NCI-H1436 (cell line): ENCODE measurements at regions not wholly inside any gene's neighbourhood (a gene's known extent, or its start where the extent isn't known, plus 50 kb on each side); places are given as distances from the start of the nearest gene placed in this dataset.

Experiments used
- DNase-seq: peaks from one replicate; lab custom pipeline; 2025; lab: John Stamatoyannopoulos, UW

- peak; percentile 31 for DNase-seq
These were observed 174.3 kb upstream of the DUSP10 start for GRCh38 chr1:221916176-221916575.

GRCh38 chr1:221915764-221916163 lies 173.9 kb upstream of the DUSP10 start:
- no peak for DNase-seq

GRCh38 chr1:221913351-221913892 lies 171.5 kb upstream of the DUSP10 start:
- no peak for DNase-seq

GRCh38 chr1:221912230-221912629 lies 170.3 kb upstream of the DUSP10 start:
- DNase-seq = no peak

- no peak for DNase-seq
These were observed 169.8 kb upstream of the DUSP10 start for GRCh38 chr1:221911714-221912113.

- DNase-seq = no peak
These were observed 168.3 kb upstream of the DUSP10 start for GRCh38 chr1:221910222-221910621.

GRCh38 chr1:221908573-221908972 lies 166.7 kb upstream of the DUSP10 start:
- DNase-seq = peak; percentile 88

GRCh38 chr1:221907166-221907932 lies 165.5 kb upstream of the DUSP10 start:
- DNase-seq = peak; percentile 50

GRCh38 chr1:221905802-221906201 lies 163.9 kb upstream of the DUSP10 start:
- no peak for DNase-seq

GRCh38 chr1:221904319-221904718 lies 162.4 kb upstream of the DUSP10 start:
- no peak for DNase-seq

GRCh38 chr1:221903594-221903993 lies 161.7 kb upstream of the DUSP10 start:
- DNase-seq = no peak

GRCh38 chr1:221902961-221903360 lies 161.1 kb upstream of the DUSP10 start:
- no peak for DNase-seq

- no peak for DNase-seq
These were observed 158.8 kb upstream of the DUSP10 start for GRCh38 chr1:221900678-221901077.

GRCh38 chr1:221897321-221897721 lies 155.4 kb upstream of the DUSP10 start:
- DNase-seq = no peak

GRCh38 chr1:221892301-221892830 lies 150.5 kb upstream of the DUSP10 start:
- DNase-seq = no peak

GRCh38 chr1:221891708-221892107 lies 149.8 kb upstream of the DUSP10 start:
- DNase-seq = no peak

- no peak for DNase-seq
These were observed 146.9 kb upstream of the DUSP10 start for GRCh38 chr1:221888801-221889200.

- no peak for DNase-seq
These were observed 146.3 kb upstream of the DUSP10 start for GRCh38 chr1:221888218-221888617.

- no peak for DNase-seq
These were observed 145.9 kb upstream of the DUSP10 start for GRCh38 chr1:221887758-221888157.

GRCh38 chr1:221887415-221887746 lies 145.5 kb upstream of the DUSP10 start:
- no peak for DNase-seq

GRCh38 chr1:221886743-221887414 lies 145.0 kb upstream of the DUSP10 start:
- peak; percentile 29 for DNase-seq

GRCh38 chr1:221886311-221886710 lies 144.4 kb upstream of the DUSP10 start:
- DNase-seq = no peak

- no peak for DNase-seq
These were observed 142.9 kb upstream of the DUSP10 start for GRCh38 chr1:221884821-221885220.
